K562 (cell line): ENCODE measurements at regions not wholly inside any gene's neighbourhood (a gene's known extent, or its start where the extent isn't known, plus 50 kb on each side); places are given as distances from the start of the nearest gene placed in this dataset.

Experiments used
- ATAC-seq: fragments of 200-7000 bp; cut with Tn5 transposase; 3 replicates; pipeline ENCODE4 v1.9.1; 2020; ENCODE audit warnings: moderate library complexity
- BruUV-seq: library from RNA; stranded (reverse); fragments of 400-500 nt; replicated peaks from 2 replicates; lab custom pipeline; 2021; lab: Mats Ljungman, UMichigan
- CTCF ChIA-PET: fragments of 300-600 bp; formaldehyde crosslinking; extraction: SDS; loops from one replicate; lab custom pipeline; 2021; ENCODE audit warnings: low intra/inter-chr PET ratio; lab: Yijun Ruan, JAX
- POLR2A ChIA-PET: fragments of 300-600, 350-650 bp; sonication (Branson Sonifier 250); formaldehyde crosslinking; extraction: SDS; loops from one replicate; lab custom pipeline; 2021; ENCODE audit warnings: antibody characterized with exemption, inconsistent platforms; lab: Yijun Ruan, JAX
- DNase-seq, 4 experiments: peaks; one replicate each; pipeline versions ENCODE4 v3.0.0 to v3.0.0-alpha.2; 2011 to 2018; ENCODE audit warnings: low spot score in 3 of 4, mixed read lengths in 3 of 4; ENCODE audit errors: extremely low read depth in 1 of 4
- FAIRE-seq: peaks from 2 replicates; lab custom pipeline; 2011; peaks lifted over from hg19 to GRCh38; lab: Jason Lieb, UNC
- H2AFZ ChIP-seq: 2 replicates; pipeline ENCODE4 v1.6.0; 2011; ENCODE audit warnings: low read depth, low read length, control low read depth, inconsistent platforms
- H3K27ac ChIP-seq: fragments of 200-600 bp; 3 replicates; pipeline ENCODE4 v1.8.0; 2011; ENCODE audit warnings: low read depth, mild to moderate bottlenecking, control low read depth, inconsistent platforms, low read length, moderate library complexity, mixed read lengths; ENCODE audit errors: extremely low read depth
- H3K27me3 ChIP-seq, 2 experiments: fragments of 300-600 bp in 1 of 2; 2 replicates in 1 of 2; 3 replicates in 1 of 2; pipeline versions ENCODE4 v1.6.0 to v1.8.0; 2011; ENCODE audit warnings: inconsistent platforms in 2 of 2, low read length in 2 of 2, mild to moderate bottlenecking in 1 of 2, mixed read lengths in 1 of 2, moderate library complexity in 1 of 2; ENCODE audit not compliant: control insufficient read depth in 2 of 2, insufficient read depth in 2 of 2
- H3K36me3 ChIP-seq: fragments of 300-600 bp; 3 replicates; pipeline ENCODE4 v1.8.0; 2011; ENCODE audit warnings: mild to moderate bottlenecking, low read length, inconsistent platforms; ENCODE audit not compliant: control insufficient read depth, insufficient read depth
- H3K4me1 ChIP-seq, 2 experiments: fragments of 200-600 bp in 1 of 2; replicated peaks in 1 of 2; 2 replicates in 1 of 2; 3 replicates in 1 of 2; pipeline versions ENCODE4 v1.5.1 to v1.8.0; 2011; ENCODE audit warnings: inconsistent platforms in 2 of 2, low read length in 2 of 2, mild to moderate bottlenecking in 1 of 2, mixed read lengths in 1 of 2, moderate library complexity in 1 of 2; ENCODE audit not compliant: control insufficient read depth in 2 of 2, insufficient read depth in 2 of 2
- H3K4me2 ChIP-seq: 2 replicates; pipeline ENCODE4 v1.6.1; 2011; ENCODE audit warnings: low read length, control low read depth, inconsistent platforms, mixed read lengths; ENCODE audit not compliant: insufficient read depth
- H3K4me3 ChIP-seq: fragments of 200-600 bp; sonication (generic), shearing (Covaris generic); 2 replicates; pipeline ENCODE4 v1.5.1; 2016; ENCODE audit warnings: control low read depth, inconsistent platforms
- H3K79me2 ChIP-seq: fragments of 200-600 bp; 3 replicates; pipeline ENCODE4 v1.8.0; 2011; ENCODE audit warnings: low read length, inconsistent platforms; ENCODE audit not compliant: control insufficient read depth, insufficient read depth
- H3K9ac ChIP-seq, 2 experiments: 2 replicates each; pipeline versions ENCODE4 v1.6.0 to v1.6.1; 2011; ENCODE audit warnings: low read depth in 2 of 2, low read length in 2 of 2, control low read depth in 1 of 2, inconsistent platforms in 1 of 2, mild to moderate bottlenecking in 1 of 2, mixed read lengths in 1 of 2; ENCODE audit not compliant: insufficient read depth in 1 of 2
- H3K9me1 ChIP-seq: one replicate; pipeline ENCODE4 v1.6.0; 2011; ENCODE audit warnings: inconsistent platforms, mild to moderate bottlenecking, low read length, moderate library complexity; ENCODE audit not compliant: control insufficient read depth, insufficient read depth
- H3K9me3 ChIP-seq: replicated peaks from 2 replicates; pipeline ENCODE4 v1.5.1; 2011; ENCODE audit warnings: low read depth, low read length, inconsistent platforms; ENCODE audit not compliant: control insufficient read depth, insufficient read depth
- H4K20me1 ChIP-seq: replicated peaks from 2 replicates; pipeline ENCODE4 v1.6.1; 2011; ENCODE audit warnings: low read length, inconsistent platforms, mixed read lengths; ENCODE audit not compliant: control insufficient read depth, insufficient read depth
- ATF1 ChIP-seq, 2 experiments: fragments of 450-650 bp in 1 of 2; IDR thresholded peaks; 2 replicates each; pipeline ENCODE4 v1.6.1; 2016; ENCODE audit warnings: missing compliant biosample characterization in 1 of 2, missing genetic modification characterization in 1 of 2
- CREBBP ChIP-seq: IDR thresholded peaks from one replicate; pipeline ENCODE4 v1.6.1; 2012; ENCODE audit warnings: low read depth, mild to moderate bottlenecking, control low read depth, inconsistent platforms, low read length
- HMGN3 ChIP-seq: IDR thresholded peaks from 2 replicates; pipeline ENCODE4 v1.6.1; 2011; ENCODE audit warnings: borderline replicate concordance, low read depth, mild to moderate bottlenecking, mixed read lengths, low read length; ENCODE audit not compliant: insufficient read length; ENCODE audit errors: extremely low read depth
- IRF2 ChIP-seq: sonication (generic); formaldehyde crosslinking; IDR thresholded peaks from 2 replicates; pipeline ENCODE4 v1.8.1; 2022; ENCODE audit warnings: mild to moderate bottlenecking, missing genetic modification reagents
- LCOR ChIP-seq: sonication (generic); formaldehyde crosslinking; IDR thresholded peaks from 2 replicates; pipeline ENCODE4 v1.8.0; 2022; ENCODE audit warnings: mild to moderate bottlenecking, missing genetic modification reagents
- SAFB ChIP-seq: fragments of 200-400 bp; formaldehyde crosslinking; IDR thresholded peaks from 2 replicates; pipeline ENCODE4 v1.6.1; 2017; ENCODE audit warnings: low read depth, low read length, borderline replicate concordance
- ZBTB17 ChIP-seq: fragments of 450-650 bp; formaldehyde crosslinking; IDR thresholded peaks from 2 replicates; pipeline ENCODE4 v1.4.0; 2020; ENCODE audit warnings: mild to moderate bottlenecking
- ZKSCAN1 ChIP-seq: fragments of 150-350 bp; IDR thresholded peaks from 2 replicates; pipeline ENCODE4 v1.6.1; 2016; ENCODE audit warnings: low read depth, low read length
- ZNF146 ChIP-seq: IDR thresholded peaks from one replicate; pipeline ENCODE4 v1.6.1; 2018; ENCODE audit warnings: missing compliant biosample characterization; ENCODE audit not compliant: unreplicated experiment
- ZNF408 ChIP-seq: fragments of 250-450 bp; sonication (Bioruptor Pico); IDR thresholded peaks from 2 replicates; pipeline ENCODE4 v1.4.0; 2020; ENCODE audit warnings: low read depth, mild to moderate bottlenecking, moderate library complexity
- ZNF785 ChIP-seq: fragments of 250-450 bp; sonication (Bioruptor Pico); IDR thresholded peaks from 2 replicates; pipeline ENCODE4 v1.4.0; 2020; ENCODE audit warnings: mild to moderate bottlenecking
- WGBS: fragments of 100-300 bp; shearing (Covaris generic); methylation state at CpG from one replicate; pipeline ENCODE4 v1.1.6; 2016; ENCODE audit warnings: low coverage, mixed read lengths; ENCODE audit not compliant: insufficient coverage; ENCODE audit errors: missing lambda C conversion rate; 5-methylcytosine and 5-hydroxymethylcytosine counted together
- in situ Hi-C: fragments of 300-500 bp; cut with MboI; formaldehyde crosslinking; loops from 4 replicates; pipeline ENCODE4 v1.15.0; 2018; ENCODE audit warnings: inconsistent platforms, mixed read lengths
- intact Hi-C: fragments of 100-400 bp; cut with micrococcal nuclease; formaldehyde crosslinking; loops from 2 replicates; pipeline ENCODE4 v1.14.2; 2022
- TF ChIP-seq, protein P1 (sequence below): fragments of 200-800 bp; sonication (Bioruptor generic); IDR thresholded peaks from 2 replicates; pipeline ENCODE4 v1.6.1; 2017; ENCODE audit warnings: missing genetic modification characterization, missing compliant biosample characterization

DNA sequence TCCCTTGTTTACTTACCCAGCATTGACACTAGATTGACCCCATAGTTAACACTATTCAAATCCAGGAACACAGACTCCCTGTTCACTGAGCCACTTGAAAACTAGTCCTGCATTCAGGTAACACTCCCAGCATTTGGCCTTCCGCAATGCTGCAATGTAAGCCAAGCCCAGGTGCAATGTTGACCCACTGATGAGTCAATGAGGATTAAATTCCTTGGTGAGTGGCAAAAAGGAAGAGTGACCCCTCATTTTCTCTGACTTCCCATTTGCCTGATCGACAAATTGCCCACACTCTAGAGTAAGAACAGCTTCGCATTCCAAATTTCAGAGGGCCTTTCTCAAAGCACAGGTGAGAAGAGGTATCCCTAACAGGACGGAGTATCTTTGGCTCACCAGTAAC, 251.9 kb downstream of the FBXO15 start:
- BruUV-seq: no TSS peak
- H3K4me2 ChIP-seq: no peak overlapping the region
- 0% methylated on average over 3 of the region's 4 CpGs for WGBS
- ATAC-seq: no peak
- POLR2A ChIA-PET: no interaction called here
- H3K9me1 ChIP-seq: no peaks in the 10 kb centered on the region
- in situ Hi-C loops: no loop called here
- H3K9me3 ChIP-seq: no peaks in the 10 kb centered on the region
- no peak overlapping the region for H3K4me3 ChIP-seq
- no peak overlapping the region for H2AFZ ChIP-seq
- TF ChIP-seq LCOR (CRISPR knock-in tag) (no peak), ATF1 (CRISPR knock-in tag; IDR thresholded peaks at IDR 0.05) (no peak), ATF1 (tag; IDR thresholded peaks at IDR 0.05) (no peak), ZNF146 (CRISPR knock-in tag) (no peak), CREBBP (no peak), SAFB (no peak), ZNF408 (no peak), ZBTB17 (CRISPR knock-in tag) (no peak)
- TF ChIP-seq, all 486 proteins: peak for 0
- Histone ChIP-seq H3K79me2 (no peaks in the 10 kb centered on the region), H3K9ac (no peak overlapping the region), H3K27me3 (no peaks in the 10 kb centered on the region; a peak in 1 of 5 replicates), H3K4me1 (no peaks in the 10 kb centered on the region), H3K27ac (no peak overlapping the region), H3K36me3 (no peaks in the 10 kb centered on the region), H4K20me1 (no peaks in the 10 kb centered on the region)
- intact Hi-C loops: no loop called here
- FAIRE-seq: no peak
- no peak for DNase-seq
- CTCF ChIA-PET: no interaction called here

GRCh38 chr18:73893880-73894279, 253.8 kb downstream of the FBXO15 start:
- ATAC-seq (no peak), FAIRE-seq (no peak), DNase-seq (no peak)
- Histone ChIP-seq H3K4me1 (no peaks in the 10 kb centered on the region), H2AFZ (no peak overlapping the region), H3K4me3 (no peak overlapping the region), H4K20me1 (no peaks in the 10 kb centered on the region), H3K27me3 (no peaks in the 10 kb centered on the region; a peak in 1 of 5 replicates), H3K9me3 (no peaks in the 10 kb centered on the region), H3K27ac (no peak overlapping the region), H3K36me3 (no peaks in the 10 kb centered on the region), H3K4me2 (no peak overlapping the region), H3K9me1 (no peaks in the 10 kb centered on the region), H3K79me2 (no peaks in the 10 kb centered on the region), H3K9ac (no peak overlapping the region)
- intact Hi-C loops (no loop called here), in situ Hi-C loops (no loop called here)
- 3% methylated on average over 3 of the region's 3 CpGs for WGBS
- CTCF ChIA-PET: no interaction called here
- TF ChIP-seq ZKSCAN1: no peak
- TF ChIP-seq ZNF785 (CRISPR knock-in tag): no peak
- no peak for TF ChIP-seq IRF2
- TF ChIP-seq, protein P1, sequence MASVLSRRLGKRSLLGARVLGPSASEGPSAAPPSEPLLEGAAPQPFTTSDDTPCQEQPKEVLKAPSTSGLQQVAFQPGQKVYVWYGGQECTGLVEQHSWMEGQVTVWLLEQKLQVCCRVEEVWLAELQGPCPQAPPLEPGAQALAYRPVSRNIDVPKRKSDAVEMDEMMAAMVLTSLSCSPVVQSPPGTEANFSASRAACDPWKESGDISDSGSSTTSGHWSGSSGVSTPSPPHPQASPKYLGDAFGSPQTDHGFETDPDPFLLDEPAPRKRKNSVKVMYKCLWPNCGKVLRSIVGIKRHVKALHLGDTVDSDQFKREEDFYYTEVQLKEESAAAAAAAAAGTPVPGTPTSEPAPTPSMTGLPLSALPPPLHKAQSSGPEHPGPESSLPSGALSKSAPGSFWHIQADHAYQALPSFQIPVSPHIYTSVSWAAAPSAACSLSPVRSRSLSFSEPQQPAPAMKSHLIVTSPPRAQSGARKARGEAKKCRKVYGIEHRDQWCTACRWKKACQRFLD: no peak
- TF ChIP-seq HMGN3: no peak
- POLR2A ChIA-PET: no interaction called here
- no TSS peak for BruUV-seq
